Endodermal cell (in vitro differentiated cells): ENCODE measurements at regions not wholly inside any gene's neighbourhood (a gene's known extent, or its start where the extent isn't known, plus 50 kb on each side); places are given as distances from the start of the nearest gene placed in this dataset.

Source experiments
- DNase-seq: peaks from one replicate; pipeline ENCODE4 v3.0.0-alpha.2; 2017
- H3K27ac ChIP-seq: 2 replicates; pipeline ENCODE4 v1.5.1; 2013; ENCODE audit warnings: mild to moderate bottlenecking, low read depth, low read length, moderate library complexity
- H3K27me3 ChIP-seq: 2 replicates; pipeline ENCODE4 v1.6.1; 2013; ENCODE audit warnings: mild to moderate bottlenecking, low read length, moderate library complexity; ENCODE audit not compliant: insufficient read depth, control insufficient read depth, poor library complexity, severe bottlenecking
- H3K36me3 ChIP-seq: 2 replicates; pipeline ENCODE4 v1.7.0; 2013; ENCODE audit warnings: mild to moderate bottlenecking, low read length, moderate library complexity; ENCODE audit not compliant: control insufficient read depth, insufficient read depth
- H3K4me1 ChIP-seq: one replicate; pipeline ENCODE4 v1.7.0; 2013; ENCODE audit warnings: low read length; ENCODE audit not compliant: control insufficient read depth, insufficient read depth
- H3K4me3 ChIP-seq: 2 replicates; pipeline ENCODE4 v1.5.1; 2013; ENCODE audit warnings: mild to moderate bottlenecking, low read length, moderate library complexity
- H3K9ac ChIP-seq: 2 replicates; pipeline ENCODE4 v1.6.1; 2013; ENCODE audit warnings: mild to moderate bottlenecking, low read length, moderate library complexity; ENCODE audit not compliant: poor library complexity, severe bottlenecking; ENCODE audit errors: extremely low read depth
- H3K9me3 ChIP-seq: 2 replicates; pipeline ENCODE4 v1.6.1; 2013; ENCODE audit warnings: mild to moderate bottlenecking, low read length, moderate library complexity; ENCODE audit not compliant: control insufficient read depth
- H3K27ac Mint-ChIP-seq: 2 replicates; pipeline ENCODE4 v1.8.0; 2020; ENCODE audit warnings: mixed read lengths
- H3K27me3 Mint-ChIP-seq: 2 replicates; pipeline ENCODE4 v1.8.0; 2021; ENCODE audit warnings: mild to moderate bottlenecking, mixed read lengths; ENCODE audit not compliant: insufficient read depth
- H3K36me3 Mint-ChIP-seq: 2 replicates; pipeline ENCODE4 v1.8.0; 2020; ENCODE audit warnings: low read depth, mixed read lengths
- H3K4me1 Mint-ChIP-seq: 2 replicates; pipeline ENCODE4 v1.8.0; 2020; ENCODE audit warnings: mixed read lengths
- H3K4me3 Mint-ChIP-seq: 2 replicates; pipeline ENCODE4 v1.8.0; 2020; ENCODE audit warnings: mild to moderate bottlenecking, moderate library complexity, mixed read lengths
- H3K9me3 Mint-ChIP-seq: 2 replicates; pipeline ENCODE4 v1.8.0; 2020; ENCODE audit warnings: mild to moderate bottlenecking, mixed read lengths
- WGBS, 2 experiments: methylation state at CpG; one replicate each; pipeline versions ENCODE4 v1.1.5 to v1.1.7; 2013; ENCODE audit warnings: missing lambda C conversion rate in 2 of 2, mixed read lengths in 1 of 2; ENCODE audit not compliant: insufficient coverage in 1 of 2, insufficient read length in 1 of 2; 5-methylcytosine and 5-hydroxymethylcytosine counted together
- TF ChIP-seq, protein P1 (sequence below): fragments of 200-600 bp; sonication (generic); conservative IDR thresholded peaks from 2 replicates; pipeline ENCODE4 v1.5.0; 2021; ENCODE audit warnings: antibody characterized with exemption, mild to moderate bottlenecking

DNA sequence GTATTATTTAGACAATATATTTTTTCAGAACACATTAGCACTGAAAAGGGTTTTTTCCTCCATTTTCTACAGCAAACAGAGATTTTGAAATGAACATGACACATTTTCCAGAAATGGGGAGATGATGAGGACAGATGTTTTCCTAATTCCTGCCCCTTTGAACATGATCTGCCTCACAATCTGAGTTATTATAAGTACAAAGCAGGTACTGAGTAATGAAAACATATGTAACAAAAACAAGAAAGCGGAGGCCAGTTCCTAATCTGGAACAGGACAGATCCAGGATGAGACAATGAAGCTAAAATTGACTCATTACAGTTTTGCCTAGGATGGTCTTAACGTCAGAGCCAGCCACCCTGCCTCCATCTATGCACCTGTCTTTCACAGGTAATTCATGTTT, 642.8 kb upstream of the NR2F2 start:
- Histone ChIP-seq H3K36me3 (no peaks in the 10 kb centered on the region), H3K4me3 (no peak overlapping the region), H3K27me3 (no peaks in the 10 kb centered on the region), H3K4me1 (no peaks in the 10 kb centered on the region), H3K27ac (no peak overlapping the region), H3K9me3 (no peaks in the 10 kb centered on the region), H3K9ac (no peak overlapping the region)
- TF ChIP-seq, protein P1, sequence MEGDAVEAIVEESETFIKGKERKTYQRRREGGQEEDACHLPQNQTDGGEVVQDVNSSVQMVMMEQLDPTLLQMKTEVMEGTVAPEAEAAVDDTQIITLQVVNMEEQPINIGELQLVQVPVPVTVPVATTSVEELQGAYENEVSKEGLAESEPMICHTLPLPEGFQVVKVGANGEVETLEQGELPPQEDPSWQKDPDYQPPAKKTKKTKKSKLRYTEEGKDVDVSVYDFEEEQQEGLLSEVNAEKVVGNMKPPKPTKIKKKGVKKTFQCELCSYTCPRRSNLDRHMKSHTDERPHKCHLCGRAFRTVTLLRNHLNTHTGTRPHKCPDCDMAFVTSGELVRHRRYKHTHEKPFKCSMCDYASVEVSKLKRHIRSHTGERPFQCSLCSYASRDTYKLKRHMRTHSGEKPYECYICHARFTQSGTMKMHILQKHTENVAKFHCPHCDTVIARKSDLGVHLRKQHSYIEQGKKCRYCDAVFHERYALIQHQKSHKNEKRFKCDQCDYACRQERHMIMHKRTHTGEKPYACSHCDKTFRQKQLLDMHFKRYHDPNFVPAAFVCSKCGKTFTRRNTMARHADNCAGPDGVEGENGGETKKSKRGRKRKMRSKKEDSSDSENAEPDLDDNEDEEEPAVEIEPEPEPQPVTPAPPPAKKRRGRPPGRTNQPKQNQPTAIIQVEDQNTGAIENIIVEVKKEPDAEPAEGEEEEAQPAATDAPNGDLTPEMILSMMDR, result no peak
- Mint-ChIP-seq H3K27ac (no peak overlapping the region), H3K4me1 (no peaks in the 10 kb centered on the region), H3K9me3 (no peaks in the 10 kb centered on the region), H3K4me3 (no peak overlapping the region), H3K36me3 (no peaks in the 10 kb centered on the region), H3K27me3 (no peaks in the 10 kb centered on the region)
- no peak for DNase-seq
- 90 to 100% methylated on average over 2 of the region's 2 CpGs for WGBS, 2 experiments

DNA sequence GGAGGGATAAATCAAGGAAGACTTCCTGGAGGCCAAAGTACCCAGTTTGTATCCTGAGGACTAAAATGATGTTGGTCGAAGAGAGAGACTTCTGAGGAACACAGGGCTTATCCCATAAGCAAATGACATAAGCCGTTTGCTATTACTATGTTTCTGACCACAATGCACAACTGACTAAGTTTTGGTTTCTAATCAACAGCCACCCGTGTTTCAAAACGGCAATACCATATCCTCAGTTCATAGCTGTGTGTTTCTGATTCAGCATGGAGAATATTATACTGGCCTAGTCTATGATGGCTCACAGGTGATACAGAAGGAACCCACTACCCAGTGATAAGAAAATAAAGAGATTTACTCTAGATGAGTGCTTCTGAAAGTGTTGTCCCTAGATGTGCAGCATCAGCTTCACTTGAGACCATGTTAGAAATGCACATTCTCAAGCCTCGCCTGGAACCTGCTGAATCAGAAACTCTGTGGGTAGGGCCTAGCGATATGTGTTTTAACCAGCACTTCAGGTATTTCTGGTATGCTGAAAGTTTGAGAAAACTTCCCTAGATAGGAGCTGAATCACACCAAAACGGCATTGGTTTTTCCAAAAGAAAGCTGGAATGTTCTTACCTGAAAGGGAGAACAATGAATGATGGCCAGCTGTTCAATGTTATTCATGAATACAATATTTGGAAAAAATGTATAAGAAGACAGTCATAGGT, 639.7 kb upstream of the NR2F2 start:
- peaks cover 20% of the 10 kb centered on the region for H3K9me3 Mint-ChIP-seq
- no peaks in the 10 kb centered on the region for H3K36me3 ChIP-seq
- no peak overlapping the region for H3K27ac Mint-ChIP-seq
- no peak overlapping the region for H3K27ac ChIP-seq
- no peaks in the 10 kb centered on the region for H3K27me3 ChIP-seq
- no peaks in the 10 kb centered on the region for H3K27me3 Mint-ChIP-seq
- H3K4me1 ChIP-seq, result no peaks in the 10 kb centered on the region
- no peak overlapping the region for H3K4me3 ChIP-seq
- TF ChIP-seq, protein P1, result no peak
- no peak overlapping the region for H3K9ac ChIP-seq
- no peak for DNase-seq
- no peaks in the 10 kb centered on the region for H3K36me3 Mint-ChIP-seq
- H3K9me3 ChIP-seq, result peaks cover 16% of the 10 kb centered on the region
- H3K4me3 Mint-ChIP-seq, result no peak overlapping the region
- WGBS, 2 experiments, result 90 to 94% methylated on average over 3 to 7 of the region's 7 CpGs
- no peaks in the 10 kb centered on the region for H3K4me1 Mint-ChIP-seq

DNA sequence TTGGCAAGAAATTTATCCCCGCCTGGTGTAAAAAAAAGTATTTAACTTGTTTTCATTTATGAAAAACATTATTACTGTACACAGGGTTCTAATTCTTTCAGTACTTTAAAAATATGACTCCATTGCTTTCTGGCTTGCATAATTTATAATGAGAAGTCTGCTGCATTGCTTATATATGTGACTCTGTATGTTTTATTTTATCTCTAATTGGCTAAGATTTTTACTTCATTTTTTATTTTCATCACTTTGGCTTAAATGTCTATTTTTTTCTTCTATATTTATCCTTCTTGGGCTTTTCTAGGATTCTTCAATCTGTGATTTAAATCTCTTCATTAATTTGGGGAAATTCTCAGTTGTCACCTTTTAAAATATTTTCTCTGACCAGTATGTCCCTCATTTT, 636.6 kb upstream of the NR2F2 start:
- no peaks in the 10 kb centered on the region for H3K36me3 Mint-ChIP-seq
- WGBS, 2 experiments, result no CpG with 5 or more reads among the region's 1 CpG
- no peak overlapping the region for H3K4me3 ChIP-seq
- TF ChIP-seq, protein P1, result no peak
- no peak overlapping the region for H3K4me3 Mint-ChIP-seq
- no peak overlapping the region for H3K9ac ChIP-seq
- no peak overlapping the region for H3K27ac ChIP-seq
- H3K27ac Mint-ChIP-seq, result no peak overlapping the region
- peaks cover 16% of the 10 kb centered on the region for H3K9me3 ChIP-seq
- H3K27me3 ChIP-seq, result no peaks in the 10 kb centered on the region
- no peaks in the 10 kb centered on the region for H3K4me1 ChIP-seq
- no peak for DNase-seq
- H3K9me3 Mint-ChIP-seq, result peaks cover 20% of the 10 kb centered on the region
- no peaks in the 10 kb centered on the region for H3K36me3 ChIP-seq
- H3K27me3 Mint-ChIP-seq, result no peaks in the 10 kb centered on the region
- no peaks in the 10 kb centered on the region for H3K4me1 Mint-ChIP-seq
